ENCODE measurements at regions not wholly inside any gene's neighbourhood (a gene's known extent, or its start where the extent isn't known, plus 50 kb on each side); places are given as distances from the start of the nearest gene placed in this dataset.

DNA sequence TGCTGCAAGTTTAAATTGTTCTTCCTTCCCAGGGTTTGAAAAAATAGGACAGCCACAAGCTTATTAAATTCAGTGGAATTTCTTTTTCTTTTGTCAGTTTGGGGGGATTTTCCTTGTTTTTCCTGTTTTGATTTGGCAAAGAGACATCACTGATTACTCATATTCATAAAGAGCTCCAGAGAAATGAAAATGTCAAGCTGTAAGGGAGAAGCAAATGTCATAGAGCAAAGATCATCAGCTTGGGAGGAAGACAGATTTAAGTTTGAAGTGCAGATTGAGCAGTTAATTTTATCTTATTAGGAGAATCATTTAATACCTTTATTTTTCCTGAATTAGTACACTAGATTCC lies 255.8 kb upstream of the PHYHIPL start:
- Histone ChIP-seq H3K27ac (ENCODE audit: low read depth in 1 of 3, low read length in 2 of 3) (no peak overlapping the region), H3K4me3 (ENCODE audit: low read depth in 1 of 3, low read length in 3 of 3) (no peak overlapping the region), H3K9me3 (ENCODE audit: control insufficient read depth in 2 of 2, insufficient read depth in 1 of 2, low read depth in 1 of 2, low read length in 1 of 2) (no peaks in the 10 kb centered on the region), H3K36me3 (ENCODE audit: control insufficient read depth in 3 of 3, insufficient read depth in 2 of 3, low read depth in 1 of 3, low read length in 3 of 3) (no peaks in the 10 kb centered on the region), H3K4me1 (ENCODE audit: control insufficient read depth in 3 of 3, insufficient read depth in 2 of 3, low read depth in 1 of 3, low read length in 2 of 3) (no peaks in the 10 kb centered on the region), H3K27me3 (ENCODE audit: control insufficient read depth in 3 of 3, insufficient read depth in 3 of 3, low read length in 3 of 3) (no peaks in the 10 kb centered on the region)
- FAIRE-seq: no peak
- no peak for DNase-seq

DNA sequence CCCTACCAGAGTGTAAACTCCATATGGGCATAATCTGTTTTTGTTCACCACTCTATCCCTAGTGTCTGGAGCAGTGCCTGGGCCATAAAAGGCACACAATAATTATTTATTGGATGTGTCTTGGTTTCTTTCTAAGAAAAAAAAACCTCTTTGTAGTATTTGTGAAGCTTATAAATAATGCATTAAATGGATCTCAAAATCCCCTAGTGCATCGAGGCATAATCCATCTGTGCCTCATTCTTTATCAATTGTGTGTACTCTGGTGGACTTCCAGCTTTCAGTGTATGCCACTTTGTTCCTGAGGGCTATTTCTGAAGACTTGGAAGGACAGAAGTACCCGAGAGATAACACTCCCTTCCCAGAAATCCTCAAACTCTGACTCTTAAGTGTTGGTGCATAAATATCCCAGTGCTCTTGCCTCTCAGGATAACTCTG lies 255.0 kb upstream of the PHYHIPL start:
- H3K4me3 ChIP-seq (ENCODE audit: low read depth in 1 of 3, low read length in 3 of 3): no peak overlapping the region
- FAIRE-seq (no peak), DNase-seq (no peak)
- no peaks in the 10 kb centered on the region for H3K4me1 ChIP-seq (ENCODE audit: control insufficient read depth in 3 of 3, insufficient read depth in 2 of 3, low read depth in 1 of 3, low read length in 2 of 3)
- H3K36me3 ChIP-seq (ENCODE audit: control insufficient read depth in 3 of 3, insufficient read depth in 2 of 3, low read depth in 1 of 3, low read length in 3 of 3): no peaks in the 10 kb centered on the region
- no peaks in the 10 kb centered on the region for H3K9me3 ChIP-seq (ENCODE audit: control insufficient read depth in 2 of 2, insufficient read depth in 1 of 2, low read depth in 1 of 2, low read length in 1 of 2)
- WGBS, 3 donors: 38 to 53% (median 51%) methylated on average over 2 of the region's 2 CpGs
- no peak overlapping the region for H3K27ac ChIP-seq (ENCODE audit: low read depth in 1 of 3, low read length in 2 of 3)
- H3K27me3 ChIP-seq (ENCODE audit: control insufficient read depth in 3 of 3, insufficient read depth in 3 of 3, low read length in 3 of 3): no peaks in the 10 kb centered on the region

DNA sequence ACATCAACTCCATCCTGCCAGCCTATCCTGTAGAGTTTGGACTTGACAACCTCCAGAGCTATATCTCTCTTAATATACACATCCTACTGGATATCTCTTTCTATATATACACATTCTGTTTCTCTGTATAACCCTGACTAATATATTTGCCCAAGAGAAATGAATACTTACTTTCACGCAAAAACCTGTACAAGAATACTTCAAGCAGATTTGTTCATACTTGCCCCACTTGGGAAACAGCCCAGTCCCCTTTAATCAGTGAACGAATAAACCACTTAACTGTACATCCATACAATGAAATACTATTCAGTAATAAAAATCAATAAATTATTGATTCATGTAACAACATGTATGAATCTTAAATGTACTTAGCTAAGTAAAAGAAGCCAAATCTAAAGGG lies 251.1 kb upstream of the PHYHIPL start:
- WGBS, 3 donors: 76 to 87% (median 77%) methylated on average over 2 of the region's 2 CpGs
- H3K27me3 ChIP-seq (ENCODE audit: control insufficient read depth in 3 of 3, insufficient read depth in 3 of 3, low read length in 3 of 3): no peaks in the 10 kb centered on the region
- no peaks in the 10 kb centered on the region for H3K36me3 ChIP-seq (ENCODE audit: control insufficient read depth in 3 of 3, insufficient read depth in 2 of 3, low read depth in 1 of 3, low read length in 3 of 3)
- FAIRE-seq: no peak
- H3K4me3 ChIP-seq (ENCODE audit: low read depth in 1 of 3, low read length in 3 of 3): no peak overlapping the region
- no peak overlapping the region for H3K27ac ChIP-seq (ENCODE audit: low read depth in 1 of 3, low read length in 2 of 3)
- no peaks in the 10 kb centered on the region for H3K9me3 ChIP-seq (ENCODE audit: control insufficient read depth in 2 of 2, insufficient read depth in 1 of 2, low read depth in 1 of 2, low read length in 1 of 2)
- no peaks in the 10 kb centered on the region for H3K4me1 ChIP-seq (ENCODE audit: control insufficient read depth in 3 of 3, insufficient read depth in 2 of 3, low read depth in 1 of 3, low read length in 2 of 3)
- DNase-seq: no peak

DNA sequence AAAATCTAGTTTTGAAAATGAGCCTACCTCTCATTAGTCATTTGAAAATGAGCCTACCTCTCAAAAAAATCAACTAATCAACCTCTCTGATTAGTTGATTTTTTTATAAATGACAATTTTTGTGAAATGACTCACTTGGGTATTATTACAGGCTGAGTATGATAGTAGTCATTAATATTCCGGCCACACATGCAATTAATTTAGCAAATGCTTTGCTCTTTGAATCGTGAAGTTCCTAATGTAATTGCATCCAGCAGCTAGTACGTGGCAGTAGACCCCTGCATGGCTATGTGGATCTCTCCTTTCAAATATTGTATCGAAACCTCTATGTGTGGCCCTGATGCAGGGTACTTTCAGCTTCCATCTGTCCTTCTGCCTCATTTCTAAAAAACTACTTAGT lies 245.9 kb upstream of the PHYHIPL start:
- FAIRE-seq (no peak), DNase-seq (no peak)
- no peak overlapping the region for H3K27ac ChIP-seq (ENCODE audit: low read depth in 1 of 3, low read length in 2 of 3)
- no peaks in the 10 kb centered on the region for H3K4me1 ChIP-seq (ENCODE audit: control insufficient read depth in 3 of 3, insufficient read depth in 2 of 3, low read depth in 1 of 3, low read length in 2 of 3)
- H3K9me3 ChIP-seq (ENCODE audit: control insufficient read depth in 2 of 2, insufficient read depth in 1 of 2, low read depth in 1 of 2, low read length in 1 of 2): no peaks in the 10 kb centered on the region
- no peak overlapping the region for H3K4me3 ChIP-seq (ENCODE audit: low read depth in 1 of 3, low read length in 3 of 3)
- 82 to 84% (median 82%) methylated on average over 4 of the region's 4 CpGs for WGBS, 3 donors
- no peaks in the 10 kb centered on the region for H3K36me3 ChIP-seq (ENCODE audit: control insufficient read depth in 3 of 3, insufficient read depth in 2 of 3, low read depth in 1 of 3, low read length in 3 of 3)
- H3K27me3 ChIP-seq (ENCODE audit: control insufficient read depth in 3 of 3, insufficient read depth in 3 of 3, low read length in 3 of 3): no peaks in the 10 kb centered on the region

DNA sequence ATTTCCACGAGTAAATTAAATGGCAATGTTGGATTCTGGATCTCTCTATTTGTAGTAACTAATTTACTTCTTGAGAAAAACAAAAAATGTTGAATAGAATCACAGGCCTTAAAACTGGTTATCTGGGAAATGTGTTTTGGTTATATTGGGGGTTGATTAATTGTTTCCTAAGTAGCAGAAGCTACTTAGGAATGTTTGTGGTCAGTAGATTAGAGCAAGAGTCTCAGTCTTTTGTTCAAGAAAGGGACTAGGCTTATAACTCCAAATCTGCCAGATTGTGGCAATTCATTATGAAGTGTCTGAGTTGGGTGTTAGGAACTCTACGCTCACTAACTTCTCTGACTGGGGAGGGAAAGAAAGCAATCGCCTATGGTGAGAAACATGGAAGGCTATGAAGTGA lies 244.3 kb upstream of the PHYHIPL start:
- Histone ChIP-seq H3K27me3 (ENCODE audit: control insufficient read depth in 3 of 3, insufficient read depth in 3 of 3, low read length in 3 of 3) (no peaks in the 10 kb centered on the region), H3K4me1 (ENCODE audit: control insufficient read depth in 3 of 3, insufficient read depth in 2 of 3, low read depth in 1 of 3, low read length in 2 of 3) (no peaks in the 10 kb centered on the region), H3K36me3 (ENCODE audit: control insufficient read depth in 3 of 3, insufficient read depth in 2 of 3, low read depth in 1 of 3, low read length in 3 of 3) (no peaks in the 10 kb centered on the region), H3K9me3 (ENCODE audit: control insufficient read depth in 2 of 2, insufficient read depth in 1 of 2, low read depth in 1 of 2, low read length in 1 of 2) (no peaks in the 10 kb centered on the region), H3K4me3 (ENCODE audit: low read depth in 1 of 3, low read length in 3 of 3) (no peak overlapping the region), H3K27ac (ENCODE audit: low read depth in 1 of 3, low read length in 2 of 3) (no peak overlapping the region)
- WGBS, 3 donors: 72 to 86% (median 75%) methylated on average over 3 of the region's 3 CpGs
- DNase-seq (no peak), FAIRE-seq (no peak)

DNA sequence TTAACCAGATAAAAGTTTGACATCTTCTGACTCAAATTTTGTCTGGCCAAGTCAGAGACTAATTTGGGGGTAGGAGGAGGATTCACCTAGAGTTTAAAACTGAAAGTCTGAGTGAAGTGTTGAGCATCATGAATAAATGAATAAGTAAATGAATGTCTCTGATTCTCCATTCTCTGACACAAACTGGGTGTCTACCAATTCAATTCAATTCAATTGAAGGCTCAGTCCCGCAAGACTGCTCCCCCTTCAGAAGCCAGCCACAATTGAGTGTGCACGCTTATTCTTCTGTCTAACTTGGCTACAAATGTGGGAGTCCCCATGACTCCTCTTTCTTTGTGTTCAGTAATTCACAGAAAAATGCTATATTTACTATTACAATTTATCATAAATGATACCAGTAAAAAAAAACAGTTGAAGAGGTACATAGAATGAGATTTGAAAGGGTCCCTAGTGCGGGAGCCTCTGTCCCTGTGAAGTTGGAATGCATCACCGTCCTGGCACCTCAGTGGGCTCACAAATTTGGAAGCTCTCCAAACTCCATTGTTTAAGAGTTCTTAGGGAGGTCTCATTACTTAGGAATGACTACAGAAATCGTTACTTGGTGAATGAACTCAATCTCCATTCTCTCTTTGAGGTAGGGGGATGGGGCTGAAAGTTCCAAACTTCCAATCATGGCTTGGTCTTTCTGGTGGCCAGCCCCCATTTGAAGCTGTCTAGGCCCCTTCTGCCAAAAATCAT lies 243.7 kb upstream of the PHYHIPL start:
- WGBS, 3 donors: 81 to 82% (median 81%) methylated on average over 5 of the region's 5 CpGs
- H3K4me1 ChIP-seq (ENCODE audit: control insufficient read depth in 3 of 3, insufficient read depth in 2 of 3, low read depth in 1 of 3, low read length in 2 of 3): no peaks in the 10 kb centered on the region
- FAIRE-seq (no peak), DNase-seq (no peak)
- no peaks in the 10 kb centered on the region for H3K9me3 ChIP-seq (ENCODE audit: control insufficient read depth in 2 of 2, insufficient read depth in 1 of 2, low read depth in 1 of 2, low read length in 1 of 2)
- H3K4me3 ChIP-seq (ENCODE audit: low read depth in 1 of 3, low read length in 3 of 3): no peak overlapping the region
- H3K27ac ChIP-seq (ENCODE audit: low read depth in 1 of 3, low read length in 2 of 3): no peak overlapping the region
- no peaks in the 10 kb centered on the region for H3K36me3 ChIP-seq (ENCODE audit: control insufficient read depth in 3 of 3, insufficient read depth in 2 of 3, low read depth in 1 of 3, low read length in 3 of 3)
- no peaks in the 10 kb centered on the region for H3K27me3 ChIP-seq (ENCODE audit: control insufficient read depth in 3 of 3, insufficient read depth in 3 of 3, low read length in 3 of 3)

DNA sequence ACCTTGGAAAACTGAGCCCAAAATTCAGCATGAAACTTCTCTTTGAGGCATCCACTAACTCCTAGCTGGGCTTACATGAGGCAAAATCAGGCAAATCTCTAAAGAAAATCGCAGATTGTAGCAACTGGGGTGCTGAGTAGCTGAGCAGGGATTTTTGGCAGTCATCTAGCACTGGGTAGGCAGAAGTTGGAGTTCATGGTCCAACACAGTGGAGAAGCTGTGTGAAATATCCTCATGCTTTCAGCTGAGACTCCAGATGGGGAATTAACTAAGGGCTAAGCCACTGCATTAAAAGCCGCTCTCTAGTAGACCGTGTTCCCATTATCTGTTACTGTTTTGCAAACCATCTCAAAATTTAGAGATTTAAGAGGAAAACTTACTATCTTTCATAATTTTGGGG lies 240.1 kb upstream of the PHYHIPL start:
- Histone ChIP-seq H3K27ac (ENCODE audit: low read depth in 1 of 3, low read length in 2 of 3) (no peak overlapping the region), H3K9me3 (ENCODE audit: control insufficient read depth in 2 of 2, insufficient read depth in 1 of 2, low read depth in 1 of 2, low read length in 1 of 2) (no peaks in the 10 kb centered on the region), H3K36me3 (ENCODE audit: control insufficient read depth in 3 of 3, insufficient read depth in 2 of 3, low read depth in 1 of 3, low read length in 3 of 3) (no peaks in the 10 kb centered on the region), H3K27me3 (ENCODE audit: control insufficient read depth in 3 of 3, insufficient read depth in 3 of 3, low read length in 3 of 3) (no peaks in the 10 kb centered on the region), H3K4me1 (ENCODE audit: control insufficient read depth in 3 of 3, insufficient read depth in 2 of 3, low read depth in 1 of 3, low read length in 2 of 3) (no peaks in the 10 kb centered on the region), H3K4me3 (ENCODE audit: low read depth in 1 of 3, low read length in 3 of 3) (no peak overlapping the region)
- no peak for FAIRE-seq
- WGBS, 3 donors: 84 to 92% (median 86%) methylated on average over 3 of the region's 3 CpGs
- no peak for DNase-seq

DNA sequence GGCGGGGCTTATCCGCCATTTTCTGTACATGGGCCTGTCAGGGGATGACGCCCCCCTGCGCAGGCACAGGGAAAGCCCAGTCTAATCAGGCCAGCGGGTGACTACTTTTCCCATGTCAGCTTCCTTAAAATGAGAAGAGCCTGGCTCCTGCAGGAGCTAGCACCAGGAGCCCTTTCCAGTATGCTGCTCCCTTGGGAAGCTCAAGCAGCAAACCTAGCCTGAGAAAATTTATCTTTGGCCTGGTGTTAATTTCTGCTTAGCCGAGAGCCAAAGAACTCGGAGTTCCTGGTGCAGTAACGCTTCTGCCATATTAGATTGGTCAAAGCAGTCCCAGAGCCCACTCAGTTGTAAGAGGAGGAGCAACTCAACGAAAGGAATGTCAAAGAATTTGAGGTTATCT lies 239.0 kb upstream of the PHYHIPL start:
- no peaks in the 10 kb centered on the region for H3K27me3 ChIP-seq (ENCODE audit: control insufficient read depth in 3 of 3, insufficient read depth in 3 of 3, low read length in 3 of 3)
- DNase-seq (no peak), FAIRE-seq (no peak)
- no peaks in the 10 kb centered on the region for H3K4me1 ChIP-seq (ENCODE audit: control insufficient read depth in 3 of 3, insufficient read depth in 2 of 3, low read depth in 1 of 3, low read length in 2 of 3)
- H3K9me3 ChIP-seq (ENCODE audit: control insufficient read depth in 2 of 2, insufficient read depth in 1 of 2, low read depth in 1 of 2, low read length in 1 of 2): no peaks in the 10 kb centered on the region
- WGBS, 3 donors: 86 to 90% (median 88%) methylated on average over 9 of the region's 9 CpGs
- no peak overlapping the region for H3K4me3 ChIP-seq (ENCODE audit: low read depth in 1 of 3, low read length in 3 of 3)
- H3K27ac ChIP-seq (ENCODE audit: low read depth in 1 of 3, low read length in 2 of 3): no peak overlapping the region
- H3K36me3 ChIP-seq (ENCODE audit: control insufficient read depth in 3 of 3, insufficient read depth in 2 of 3, low read depth in 1 of 3, low read length in 3 of 3): no peaks in the 10 kb centered on the region

DNA sequence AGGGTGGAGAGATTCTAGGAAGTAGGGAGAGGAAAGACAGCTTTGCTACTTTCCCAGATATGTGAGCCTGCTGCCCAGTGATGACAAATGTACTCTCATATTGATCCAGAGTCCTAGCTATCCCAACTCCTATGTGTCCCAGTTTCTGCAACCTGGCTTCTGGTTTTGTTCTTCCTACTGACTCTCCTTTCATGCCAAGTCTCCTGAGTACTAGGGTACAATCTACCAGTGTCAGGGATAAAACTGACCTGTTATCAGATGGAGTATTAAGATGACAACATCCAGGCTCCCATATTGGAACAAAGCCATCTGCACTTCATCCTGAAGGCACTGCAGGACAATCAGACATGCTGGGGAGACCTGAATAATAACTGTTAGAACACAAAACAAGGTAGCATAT lies 233.7 kb upstream of the PHYHIPL start:
- no peak for FAIRE-seq

More for the DNA sequence above, 233.7 kb upstream of the PHYHIPL start:
- Histone ChIP-seq H3K4me1 (ENCODE audit: control insufficient read depth in 3 of 3, insufficient read depth in 2 of 3, low read depth in 1 of 3, low read length in 2 of 3) (no peaks in the 10 kb centered on the region), H3K4me3 (ENCODE audit: low read depth in 1 of 3, low read length in 3 of 3) (no peak overlapping the region), H3K9me3 (ENCODE audit: control insufficient read depth in 2 of 2, insufficient read depth in 1 of 2, low read depth in 1 of 2, low read length in 1 of 2) (no peaks in the 10 kb centered on the region), H3K27ac (ENCODE audit: low read depth in 1 of 3, low read length in 2 of 3) (no peak overlapping the region), H3K36me3 (ENCODE audit: control insufficient read depth in 3 of 3, insufficient read depth in 2 of 3, low read depth in 1 of 3, low read length in 3 of 3) (no peaks in the 10 kb centered on the region), H3K27me3 (ENCODE audit: control insufficient read depth in 3 of 3, insufficient read depth in 3 of 3, low read length in 3 of 3) (peaks cover 0 to 8% (median 0%) of the 10 kb centered on the region in 3 donors)
- DNase-seq: no peak

All from small intestine (tissue), 7 donors.